Stromal cell of bone marrow (primary cell): ENCODE measurements at regions not wholly inside any gene's neighbourhood (a gene's known extent, or its start where the extent isn't known, plus 50 kb on each side); places are given as distances from the start of the nearest gene placed in this dataset.

Source experiments
- DNase-seq: peaks from one replicate; pipeline ENCODE4 v3.0.0-alpha.2; 2012; ENCODE audit warnings: low read depth

- no peak for DNase-seq
These were observed 1066.1 kb upstream of the SORCS1 start for GRCh38 chr10:108230478-108231170.

- no peak for DNase-seq
These were observed 1044.2 kb upstream of the SORCS1 start for GRCh38 chr10:108208732-108209131.

- no peak for DNase-seq
These were observed 1043.5 kb upstream of the SORCS1 start for GRCh38 chr10:108208038-108208437.

- DNase-seq: no peak
These were observed 1040.2 kb upstream of the SORCS1 start for GRCh38 chr10:108204528-108205305.

GRCh38 chr10:108203905-108204527 lies 1039.5 kb upstream of the SORCS1 start:
- DNase-seq: no peak

GRCh38 chr10:108187408-108188012 lies 1023.0 kb upstream of the SORCS1 start:
- no peak for DNase-seq

GRCh38 chr10:108184114-108184513 lies 1019.6 kb upstream of the SORCS1 start:
- no peak for DNase-seq

- no peak for DNase-seq
These were observed 1016.4 kb upstream of the SORCS1 start for GRCh38 chr10:108180878-108181277.

- DNase-seq: no peak
These were observed 1005.3 kb upstream of the SORCS1 start for GRCh38 chr10:108169846-108170245.

- no peak for DNase-seq
These were observed 1003.3 kb upstream of the SORCS1 start for GRCh38 chr10:108167766-108168165.

GRCh38 chr10:108166401-108166800 lies 1001.9 kb upstream of the SORCS1 start:
- DNase-seq: no peak

- DNase-seq: no peak
These were observed 982.8 kb upstream of the SORCS1 start for GRCh38 chr10:108147346-108147745.

GRCh38 chr10:108141064-108141463 lies 976.6 kb upstream of the SORCS1 start:
- no peak for DNase-seq

GRCh38 chr10:108132303-108132702 lies 967.8 kb upstream of the SORCS1 start:
- no peak for DNase-seq

GRCh38 chr10:108130575-108130974 lies 966.1 kb upstream of the SORCS1 start:
- DNase-seq: no peak

GRCh38 chr10:108112218-108112617 lies 947.7 kb upstream of the SORCS1 start:
- DNase-seq: no peak

- no peak for DNase-seq
These were observed 940.1 kb upstream of the SORCS1 start for GRCh38 chr10:108104551-108105156.

- no peak for DNase-seq
These were observed 932.8 kb upstream of the SORCS1 start for GRCh38 chr10:108097258-108097657.

- no peak for DNase-seq
These were observed 931.7 kb upstream of the SORCS1 start for GRCh38 chr10:108095932-108096925.

GRCh38 chr10:108090476-108091215 lies 926.1 kb upstream of the SORCS1 start:
- no peak for DNase-seq
